GM21786 (cell line): ENCODE measurements at regions not wholly inside any gene's neighbourhood (a gene's known extent, or its start where the extent isn't known, plus 50 kb on each side); places are given as distances from the start of the nearest gene placed in this dataset.

Source experiments
- ATAC-seq: cut with Tn5 transposase; IDR thresholded peaks from one replicate; pipeline ENCODE4 v1.9.1; 2021; ENCODE audit not compliant: unreplicated experiment

DNA sequence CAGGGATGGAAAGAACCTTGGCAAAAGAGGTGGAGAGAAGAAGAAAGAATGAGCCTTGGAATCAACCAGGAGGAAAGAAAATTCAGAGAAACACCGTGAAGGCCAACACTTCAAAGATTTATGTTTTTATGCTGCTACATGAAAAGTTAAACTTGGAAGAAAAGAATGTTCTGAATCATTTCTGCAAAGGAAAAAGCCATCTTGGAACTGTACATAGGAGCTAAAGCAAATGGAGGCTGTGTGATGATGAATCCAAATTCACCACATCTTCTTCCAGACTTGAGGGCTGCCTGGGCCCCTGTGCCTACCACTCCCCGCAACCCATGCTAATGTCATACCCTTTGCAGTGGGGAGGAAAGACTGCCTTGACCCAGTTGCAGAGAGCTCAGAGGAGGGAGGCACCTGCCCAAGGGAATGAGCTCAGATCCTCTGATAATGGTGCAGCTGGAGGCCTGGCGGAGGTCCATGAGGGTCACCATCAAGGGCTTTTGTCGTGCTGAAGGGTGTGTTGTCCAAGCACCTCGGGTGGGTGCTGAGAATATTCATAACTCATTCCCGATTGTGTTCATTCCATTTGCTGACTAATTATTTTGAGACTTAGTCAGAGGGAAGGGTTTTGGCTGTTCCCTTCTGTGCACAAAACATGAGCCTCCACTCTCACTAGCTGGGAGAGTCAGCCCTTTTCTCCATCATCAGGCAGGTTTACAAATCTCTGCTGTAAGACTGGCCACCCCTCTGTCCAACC, 245.8 kb upstream of the JAG1 start:
- no peak for ATAC-seq

DNA sequence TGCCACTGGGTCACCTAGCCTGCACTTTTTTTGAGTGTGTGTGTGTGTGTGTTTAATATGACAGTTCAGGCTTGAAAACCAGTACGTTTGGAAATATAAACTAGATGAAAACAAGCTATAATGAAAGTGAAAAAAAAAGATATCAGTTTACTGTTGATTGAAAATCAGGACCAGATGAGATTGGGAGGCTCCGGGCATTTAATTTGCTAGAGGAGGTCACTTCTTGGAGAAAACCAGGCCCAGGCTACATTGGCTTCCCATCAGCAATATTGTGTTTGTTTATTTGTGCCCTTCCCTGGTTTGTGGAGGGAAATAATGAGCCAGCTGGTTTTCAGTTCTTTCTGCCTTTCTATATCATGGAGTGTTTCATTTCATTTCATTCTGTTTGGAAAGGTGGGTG, 246.6 kb upstream of the JAG1 start:
- ATAC-seq = no peak

- ATAC-seq = no peak
These were observed 247.8 kb upstream of the JAG1 start for GRCh38 chr20:10921491-10922010.

- ATAC-seq = no peak
These were observed 248.7 kb upstream of the JAG1 start for GRCh38 chr20:10922506-10922905.

GRCh38 chr20:10922941-10923340, 249.1 kb upstream of the JAG1 start:
- ATAC-seq = no peak

DNA sequence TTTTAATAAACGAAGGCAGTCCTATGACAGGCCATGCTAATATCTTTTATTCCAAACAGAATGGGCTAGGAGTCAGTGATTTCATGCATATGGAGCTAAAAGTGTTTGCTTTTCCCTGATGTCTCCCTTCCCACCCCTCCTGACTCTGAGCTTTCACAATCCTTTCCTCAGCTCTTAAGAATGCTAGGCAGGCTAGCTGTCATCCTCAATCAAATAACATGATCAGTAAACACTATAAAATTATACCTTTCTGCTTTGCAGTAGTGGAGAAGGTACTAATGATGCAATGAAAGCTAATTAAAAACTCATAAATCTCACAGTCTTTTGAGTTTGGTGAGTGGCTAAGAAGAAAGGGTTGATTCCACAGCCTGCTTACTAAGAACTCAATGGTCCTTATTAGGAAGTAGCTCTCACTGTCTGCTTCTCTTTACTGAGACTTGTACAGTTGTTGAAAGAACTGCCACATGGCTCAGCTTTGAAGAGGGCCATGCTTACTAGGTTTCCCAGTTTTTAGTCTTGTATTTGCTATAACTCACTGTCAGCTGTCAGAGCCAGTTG, 250.9 kb upstream of the JAG1 start:
- no peak for ATAC-seq

- no peak for ATAC-seq
These were observed 252.0 kb upstream of the JAG1 start for GRCh38 chr20:10925767-10926166.

GRCh38 chr20:10927011-10927583, 253.3 kb upstream of the JAG1 start:
- ATAC-seq = no peak

- no peak for ATAC-seq
These were observed 254.4 kb upstream of the JAG1 start for GRCh38 chr20:10927936-10928840.

- no peak for ATAC-seq
These were observed 255.1 kb upstream of the JAG1 start for GRCh38 chr20:10928841-10929421.

GRCh38 chr20:10935658-10936402, 262.0 kb upstream of the JAG1 start:
- ATAC-seq = no peak

DNA sequence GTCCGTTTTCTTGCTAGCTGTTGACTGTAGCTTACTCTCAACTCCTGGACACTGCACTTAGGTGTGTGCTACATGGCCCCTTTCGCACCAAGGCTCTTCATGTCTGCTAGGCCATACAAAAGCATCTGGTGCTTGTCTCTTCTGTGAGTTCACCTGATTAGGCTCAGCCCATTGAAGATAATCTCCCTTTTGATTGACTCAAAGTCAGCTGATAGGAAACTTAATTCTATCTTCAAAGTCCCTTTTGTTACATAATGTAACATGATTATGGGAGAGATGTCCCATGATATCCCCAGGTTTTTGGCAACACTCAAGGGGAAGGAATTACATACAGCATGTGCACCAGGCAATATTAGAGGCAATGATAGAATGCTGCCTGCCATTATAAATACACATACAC, 263.0 kb upstream of the JAG1 start:
- no peak for ATAC-seq

DNA sequence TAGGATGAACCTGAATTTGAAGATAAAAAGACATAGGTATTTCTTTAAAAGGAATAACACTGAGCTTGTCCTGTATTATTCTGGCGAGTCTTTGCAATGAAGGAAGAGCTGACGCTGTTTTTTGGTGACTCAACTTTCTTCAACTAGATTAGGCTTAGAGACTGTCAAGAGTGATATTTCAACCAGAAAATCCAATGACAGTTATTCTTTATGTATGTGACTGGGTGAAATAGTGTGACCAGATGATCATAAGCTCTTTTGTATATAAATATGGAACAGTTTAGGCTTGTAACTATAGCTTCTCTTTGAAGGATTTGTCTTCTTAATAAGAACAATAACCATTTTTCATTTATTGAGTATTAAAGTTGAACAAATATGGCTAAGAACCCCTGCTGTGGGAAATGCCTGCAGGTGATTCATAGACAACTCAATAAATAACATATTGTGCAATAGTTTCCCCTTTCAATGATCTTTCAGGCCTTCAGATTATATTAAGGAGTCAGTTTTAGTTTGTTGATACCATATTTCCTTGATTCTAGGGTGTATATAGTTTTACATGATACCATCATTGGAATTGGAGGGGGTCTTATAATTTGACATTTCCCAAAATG, 265.6 kb upstream of the JAG1 start:
- ATAC-seq = no peak

GRCh38 chr20:10940941-10941340, 267.1 kb upstream of the JAG1 start:
- peak; percentile 96 for ATAC-seq

DNA sequence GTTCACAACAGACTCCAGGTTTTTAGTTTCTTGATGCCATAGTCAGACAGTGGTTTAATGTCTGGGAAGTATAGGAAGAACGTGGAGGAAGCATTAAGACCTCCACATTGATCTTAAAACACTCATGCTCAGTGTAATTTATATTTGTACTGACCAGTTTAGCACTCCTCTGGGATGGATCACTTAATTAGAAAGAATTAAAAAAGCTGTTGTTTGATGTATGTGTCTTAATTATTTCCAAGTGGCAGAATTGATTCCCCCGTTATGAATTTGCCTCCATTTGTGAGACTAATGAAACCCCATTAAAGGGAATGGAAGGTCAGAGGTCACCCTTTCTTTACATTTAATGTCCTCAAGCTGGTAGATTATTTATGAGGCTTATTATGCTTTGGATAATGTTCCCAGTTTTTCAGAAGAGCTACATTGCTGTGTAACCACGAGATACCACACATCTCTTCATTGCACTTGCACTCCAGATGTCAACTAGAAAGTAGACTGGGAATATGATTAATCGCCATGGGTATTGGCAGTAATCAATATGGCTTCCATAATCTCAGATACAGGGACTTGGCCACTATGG, 270.0 kb upstream of the JAG1 start:
- no peak for ATAC-seq

GRCh38 chr20:10946124-10946880, 272.5 kb upstream of the JAG1 start:
- ATAC-seq = no peak

DNA sequence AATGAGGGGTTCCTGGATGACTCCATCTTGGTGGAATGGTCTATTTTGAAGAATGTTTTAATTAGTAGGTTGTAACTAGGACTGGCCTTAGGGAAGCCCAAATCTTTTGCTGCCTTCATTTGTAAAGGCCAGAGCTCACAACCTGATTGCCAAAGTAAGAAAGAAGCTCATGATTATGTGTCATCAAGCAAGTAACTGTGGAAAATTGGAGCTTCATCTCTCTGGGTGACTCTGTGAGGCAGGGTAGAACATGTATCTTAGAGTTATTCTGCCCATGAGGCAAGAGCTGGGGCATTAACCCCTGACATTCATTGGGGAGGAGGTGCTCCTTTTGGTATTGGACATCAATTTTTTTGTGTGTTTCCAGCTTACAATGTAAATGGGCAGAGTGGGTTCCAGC, 273.9 kb upstream of the JAG1 start:
- ATAC-seq = no peak

DNA sequence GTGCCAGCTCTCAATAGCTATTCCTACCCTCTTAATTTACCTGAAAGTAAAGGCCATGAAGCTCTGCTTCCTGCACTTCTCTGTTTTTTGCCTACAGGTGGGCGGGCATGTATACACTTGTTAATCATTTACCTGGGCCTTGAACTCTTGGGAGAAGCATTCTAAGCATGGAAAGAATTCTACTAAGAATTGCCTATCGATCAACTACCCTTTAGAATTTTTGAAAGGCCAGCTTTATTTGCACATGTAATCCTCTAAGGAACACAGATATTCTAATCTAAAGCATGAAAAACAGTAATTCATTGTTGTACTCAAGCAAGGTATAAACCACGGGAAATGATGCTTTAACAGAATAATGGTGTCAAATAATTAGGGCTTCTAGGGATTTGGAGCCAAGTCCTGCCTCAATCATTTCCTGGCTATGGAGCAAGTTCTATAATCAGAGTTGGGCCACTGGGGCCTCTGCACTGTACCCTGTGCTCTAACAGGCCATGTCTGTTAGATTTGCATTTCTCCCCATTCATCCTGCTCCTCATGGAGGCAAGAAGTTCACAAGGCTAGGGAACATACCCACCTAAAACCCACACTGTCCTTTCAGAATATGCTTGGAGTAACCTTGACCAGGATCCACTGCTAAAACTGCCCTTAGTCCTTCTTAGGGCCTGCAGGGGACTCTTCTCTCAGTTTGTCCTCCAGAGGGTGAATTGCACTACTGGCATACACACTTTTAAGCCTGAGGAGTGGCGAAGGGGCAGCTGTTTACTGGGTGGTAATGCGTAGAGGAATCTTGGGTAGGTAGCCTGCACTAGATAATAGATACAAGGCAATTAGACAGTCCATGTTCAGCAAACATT, 276.4 kb upstream of the JAG1 start:
- no peak for ATAC-seq
